RWPE1 (cell line): ENCODE measurements at regions not wholly inside any gene's neighbourhood (a gene's known extent, or its start where the extent isn't known, plus 50 kb on each side); places are given as distances from the start of the nearest gene placed in this dataset.

Source experiments
- CTCF ChIA-PET: fragments of 350-600 bp; sonication (Branson Sonifier 250); formaldehyde crosslinking; extraction: SDS; loops from one replicate; lab custom pipeline; 2021; lab: Yijun Ruan, JAX
- POLR2A ChIA-PET: fragments of 400-600 bp; formaldehyde crosslinking; extraction: SDS; loops from one replicate; lab custom pipeline; 2020; ENCODE audit warnings: antibody characterized with exemption; ENCODE audit not compliant: low non-redundant PET; lab: Yijun Ruan, JAX
- DNase-seq: peaks from one replicate; pipeline ENCODE4 v3.0.0; 2012; ENCODE audit warnings: low spot score
- H3K27ac ChIP-seq: fragments of 450-650 bp; 2 replicates; pipeline ENCODE4 v1.5.1; 2017
- TF ChIP-seq, protein P1 (sequence below): fragments of 450-650 bp; conservative IDR thresholded peaks from 2 replicates; pipeline ENCODE4 v1.5.1; 2017; ENCODE audit warnings: low read depth, mild to moderate bottlenecking

DNA sequence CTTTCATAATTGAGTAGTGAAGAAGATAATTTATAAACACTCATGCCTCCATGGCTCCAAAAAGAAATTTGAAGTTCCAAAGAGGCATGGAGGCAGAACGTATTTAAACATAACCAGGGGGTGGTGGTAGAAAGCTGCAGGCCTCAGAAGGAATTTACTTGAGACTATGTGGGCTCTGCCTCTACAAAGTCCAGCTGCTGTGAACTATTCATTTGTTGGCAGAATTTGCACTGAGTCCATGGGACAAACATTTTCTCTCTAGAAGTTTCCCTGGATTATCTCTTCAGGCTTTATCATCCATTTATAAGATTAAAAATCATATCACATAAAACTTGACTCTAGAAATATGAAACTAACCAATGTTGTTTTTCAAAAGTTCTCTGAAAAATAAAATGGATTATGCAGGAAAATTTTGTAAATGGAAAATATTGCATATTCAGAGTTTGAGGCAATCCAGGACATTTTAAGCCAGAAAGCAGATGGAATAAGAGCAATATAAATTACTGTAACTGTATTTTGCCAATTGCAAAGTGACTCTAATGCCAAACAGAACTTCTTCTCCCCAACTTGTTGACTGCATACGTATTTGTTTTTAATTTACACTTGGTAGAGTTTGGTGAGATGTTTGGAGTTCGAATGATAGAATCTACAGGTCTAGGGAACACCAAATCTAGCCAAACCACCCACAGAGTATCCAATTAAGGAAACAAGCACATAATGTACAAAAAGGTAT lies 258.2 kb downstream of the ENC1 start:
- DNase-seq: no peak
- ChIA-PET POLR2A (interaction anchor here (0.6 kb wide), 1 partner anchor 260 kb away, joined by 4 read pairs; no protein-coding TSS in a partner anchor), CTCF (interaction anchor here (0.7 to 0.8 kb wide), 2 partner anchors 20 to 614 kb away, joined by 3 read pairs; no protein-coding TSS in a partner anchor)
- TF ChIP-seq, protein P1, sequence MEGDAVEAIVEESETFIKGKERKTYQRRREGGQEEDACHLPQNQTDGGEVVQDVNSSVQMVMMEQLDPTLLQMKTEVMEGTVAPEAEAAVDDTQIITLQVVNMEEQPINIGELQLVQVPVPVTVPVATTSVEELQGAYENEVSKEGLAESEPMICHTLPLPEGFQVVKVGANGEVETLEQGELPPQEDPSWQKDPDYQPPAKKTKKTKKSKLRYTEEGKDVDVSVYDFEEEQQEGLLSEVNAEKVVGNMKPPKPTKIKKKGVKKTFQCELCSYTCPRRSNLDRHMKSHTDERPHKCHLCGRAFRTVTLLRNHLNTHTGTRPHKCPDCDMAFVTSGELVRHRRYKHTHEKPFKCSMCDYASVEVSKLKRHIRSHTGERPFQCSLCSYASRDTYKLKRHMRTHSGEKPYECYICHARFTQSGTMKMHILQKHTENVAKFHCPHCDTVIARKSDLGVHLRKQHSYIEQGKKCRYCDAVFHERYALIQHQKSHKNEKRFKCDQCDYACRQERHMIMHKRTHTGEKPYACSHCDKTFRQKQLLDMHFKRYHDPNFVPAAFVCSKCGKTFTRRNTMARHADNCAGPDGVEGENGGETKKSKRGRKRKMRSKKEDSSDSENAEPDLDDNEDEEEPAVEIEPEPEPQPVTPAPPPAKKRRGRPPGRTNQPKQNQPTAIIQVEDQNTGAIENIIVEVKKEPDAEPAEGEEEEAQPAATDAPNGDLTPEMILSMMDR: no peak
- H3K27ac ChIP-seq: no peak overlapping the region

DNA sequence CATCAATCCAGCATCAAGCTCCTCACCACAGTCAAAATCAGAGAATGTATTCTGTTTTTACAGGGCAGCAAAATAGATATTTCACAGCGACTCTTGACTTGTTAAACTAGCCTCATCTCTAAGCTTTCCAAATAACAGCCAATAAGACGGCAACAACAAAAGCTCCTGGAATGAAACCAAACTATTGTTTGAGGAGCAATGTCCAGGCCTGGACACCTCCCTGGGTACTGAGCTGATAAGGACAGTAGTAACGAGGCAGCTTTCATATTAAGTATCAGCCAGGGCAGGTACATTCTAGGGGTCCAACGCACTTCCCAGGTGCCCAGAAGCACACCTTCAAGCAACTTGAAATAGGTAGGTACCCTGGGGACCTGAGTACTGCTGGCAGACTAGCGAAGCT lies 260.3 kb downstream of the ENC1 start:
- TF ChIP-seq, protein P1: no peak
- DNase-seq: no peak
- no peak overlapping the region for H3K27ac ChIP-seq
- ChIA-PET POLR2A (no interaction called here), CTCF (interaction anchor here (0.5 kb wide), 2 partner anchors 11 to 28 kb away, joined by 3 to 4 read pairs; no protein-coding TSS in a partner anchor)

DNA sequence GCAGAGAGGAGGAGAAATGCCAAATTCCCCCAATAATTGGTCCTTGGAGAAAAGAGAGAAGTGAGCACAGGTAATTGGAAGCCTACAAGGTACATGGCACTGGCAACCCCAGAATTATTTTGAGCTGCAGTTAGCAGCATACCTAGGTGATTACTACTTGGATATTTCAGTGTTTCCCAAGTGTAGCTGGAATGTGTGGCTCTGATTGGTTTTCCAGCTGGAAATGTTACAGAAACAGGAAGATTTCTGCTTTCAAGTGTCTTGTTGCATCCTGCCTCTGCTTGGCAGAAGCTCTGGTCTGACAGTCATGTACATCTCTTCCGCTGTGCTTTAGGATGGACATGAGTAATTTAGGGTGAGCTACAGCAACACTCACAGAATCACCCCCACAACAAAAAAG lies 262.1 kb downstream of the ENC1 start:
- no peak overlapping the region for H3K27ac ChIP-seq
- TF ChIP-seq, protein P1: no peak
- ChIA-PET CTCF (no interaction called here), POLR2A (no interaction called here)
- peak; percentile 72 for DNase-seq

DNA sequence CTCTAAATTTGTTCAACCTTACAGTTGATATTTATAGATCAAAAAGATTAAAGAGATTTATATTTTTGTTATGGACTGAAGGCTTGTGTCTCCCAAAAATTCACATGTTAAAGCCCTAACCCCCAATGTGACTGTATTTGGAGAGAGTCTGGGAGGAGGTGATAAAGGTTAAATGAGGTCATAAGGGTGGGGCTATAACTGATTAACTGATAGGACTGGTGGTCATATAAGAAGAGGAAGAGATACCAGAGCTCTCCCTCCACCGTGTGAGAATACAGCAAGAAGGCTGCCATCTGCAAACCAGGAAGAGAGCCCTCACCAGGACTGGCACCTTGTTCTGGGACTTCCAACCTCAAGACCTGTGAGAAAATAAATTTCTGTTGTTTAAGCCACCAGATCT lies 264.3 kb downstream of the ENC1 start:
- no peak overlapping the region for H3K27ac ChIP-seq
- ChIA-PET POLR2A (no interaction called here), CTCF (no interaction called here)
- DNase-seq: no peak
- TF ChIP-seq, protein P1: no peak

DNA sequence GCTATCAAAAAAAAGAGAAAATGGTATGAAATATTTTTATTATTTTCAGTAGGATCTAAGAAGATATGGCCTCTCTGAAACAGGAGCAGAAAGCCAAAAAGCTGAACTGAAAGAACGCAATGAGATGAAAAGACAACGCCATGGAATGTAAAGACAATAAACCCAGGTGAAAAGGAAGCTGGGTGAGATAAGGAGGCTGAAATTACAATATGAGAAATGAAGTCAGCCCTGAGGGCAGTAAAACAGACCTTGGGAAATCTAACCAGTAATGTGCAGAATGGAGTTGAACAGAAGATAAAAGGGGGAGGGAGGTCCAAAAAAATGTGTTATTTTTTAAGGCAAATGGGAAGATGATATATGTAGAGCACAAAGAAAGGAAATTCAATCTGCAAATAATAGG lies 265.3 kb downstream of the ENC1 start:
- TF ChIP-seq, protein P1: no peak
- ChIA-PET POLR2A (no interaction called here), CTCF (no interaction called here)
- DNase-seq: no peak
- no peak overlapping the region for H3K27ac ChIP-seq

DNA sequence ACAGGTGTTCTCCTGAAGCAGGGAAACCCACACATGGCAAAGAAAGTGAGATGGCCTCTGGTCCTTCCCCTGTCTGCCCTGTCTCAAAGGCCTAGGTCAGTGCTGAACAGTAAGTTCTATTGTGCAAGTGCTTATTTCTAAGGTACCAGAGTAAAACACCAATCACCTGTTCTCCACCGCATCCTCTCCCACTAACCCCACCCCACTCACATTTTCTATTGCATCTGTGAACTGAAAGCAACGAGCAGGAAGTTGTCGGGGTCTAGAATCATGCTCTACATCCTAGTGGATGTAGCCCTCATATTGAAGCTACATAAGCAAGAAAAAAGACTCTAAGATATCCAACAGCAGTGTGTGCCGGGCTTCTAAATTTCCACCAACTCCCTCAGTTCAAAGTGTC lies 265.9 kb downstream of the ENC1 start:
- TF ChIP-seq, protein P1: no peak
- no peak for DNase-seq
- POLR2A ChIA-PET: no interaction called here
- no peak overlapping the region for H3K27ac ChIP-seq
- CTCF ChIA-PET: no interaction called here
